GM21367 (cell line): ENCODE measurements at regions not wholly inside any gene's neighbourhood (a gene's known extent, or its start where the extent isn't known, plus 50 kb on each side); places are given as distances from the start of the nearest gene placed in this dataset.

Source experiments
- ATAC-seq: cut with Tn5 transposase; IDR thresholded peaks from one replicate; pipeline ENCODE4 v1.9.1; 2021; ENCODE audit not compliant: unreplicated experiment

DNA sequence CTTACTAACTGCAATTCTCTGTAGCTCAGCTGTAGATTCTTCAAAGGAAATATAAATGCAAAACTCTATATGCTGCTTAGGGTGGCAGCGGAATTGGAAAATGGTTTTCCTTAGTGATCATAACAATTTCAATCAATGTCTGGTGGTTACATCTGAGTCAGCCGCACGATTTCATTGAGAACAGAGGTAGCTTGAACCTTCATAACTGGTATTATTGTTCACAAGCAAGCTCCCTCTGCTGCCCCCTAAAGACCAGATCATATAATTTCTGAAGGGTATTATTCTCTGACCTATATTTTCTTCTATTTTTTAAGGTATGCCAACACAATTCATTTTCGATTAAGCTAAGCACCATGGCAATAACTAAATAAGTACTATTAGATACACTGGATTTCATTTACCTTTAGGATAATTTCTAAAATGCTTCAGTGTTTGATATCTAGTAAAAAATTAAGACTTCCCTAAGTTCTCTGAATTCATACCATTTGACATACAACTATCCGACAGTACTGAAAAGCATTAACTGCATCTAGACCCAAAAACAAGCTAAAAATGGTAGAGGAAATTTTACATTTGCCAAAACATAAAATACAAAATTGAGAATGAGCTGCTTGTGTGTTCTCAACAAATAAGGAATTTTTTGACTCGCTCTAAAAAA, 181.1 kb upstream of the SPEF2 start:
- ATAC-seq, result peak; percentile 53

DNA sequence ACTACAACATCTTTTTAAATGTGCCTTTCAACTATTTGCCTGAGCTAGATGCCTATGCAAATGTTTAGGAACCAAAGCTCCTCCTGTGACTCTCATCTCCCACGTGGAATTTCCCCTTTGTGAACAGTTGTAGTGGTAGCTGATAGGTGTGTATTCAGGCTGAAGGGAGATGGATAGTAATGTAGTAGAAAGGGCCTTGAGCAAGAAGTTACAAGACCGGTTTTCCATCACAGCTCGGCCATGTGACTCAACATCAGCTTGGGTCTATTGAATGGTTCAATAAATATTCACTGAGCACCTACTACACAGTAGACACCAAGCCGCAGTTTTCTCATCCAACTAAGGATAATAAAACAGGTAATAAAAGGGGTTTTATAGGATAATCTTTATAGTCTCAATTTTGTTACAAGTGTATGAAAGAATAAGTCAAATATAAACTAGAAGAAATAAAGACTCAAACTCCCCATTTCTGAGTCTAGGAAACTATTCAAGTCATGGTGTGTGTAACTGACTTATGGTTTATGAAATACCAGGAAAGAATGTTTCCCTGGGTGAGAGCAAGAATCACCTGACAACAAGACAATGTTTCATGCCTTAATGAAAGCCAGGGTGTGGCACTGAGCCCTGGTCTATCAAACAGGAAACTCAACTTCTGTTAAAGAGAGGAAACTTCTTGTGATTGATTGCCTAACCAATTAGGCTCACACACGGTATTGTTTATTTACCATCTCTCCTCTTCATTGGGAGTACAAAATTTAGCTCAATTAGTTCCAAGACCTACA, 187.1 kb upstream of the SPEF2 start:
- ATAC-seq, result no peak

DNA sequence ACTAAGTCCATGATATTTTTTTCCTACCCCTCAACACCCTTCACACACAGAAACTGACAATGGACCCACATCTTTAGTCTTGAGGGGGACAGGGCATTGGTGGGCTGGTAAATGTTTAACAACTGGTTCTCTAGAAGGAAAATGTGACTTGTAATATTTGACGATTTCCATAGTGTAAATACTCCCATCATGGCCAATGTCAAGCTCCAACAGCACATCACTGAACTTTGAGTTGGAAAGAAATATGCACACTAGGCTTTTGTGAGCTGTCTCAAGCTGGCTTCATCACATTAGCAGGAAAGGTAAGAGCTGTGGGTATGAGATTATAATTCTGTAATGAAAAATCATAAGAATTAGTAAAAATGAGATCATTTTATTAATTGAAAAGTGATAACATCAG, 189.9 kb upstream of the PRLR start:
- ATAC-seq, result no peak

GRCh38 chr5:35417040-35417439, 186.8 kb upstream of the PRLR start:
- no peak for ATAC-seq

DNA sequence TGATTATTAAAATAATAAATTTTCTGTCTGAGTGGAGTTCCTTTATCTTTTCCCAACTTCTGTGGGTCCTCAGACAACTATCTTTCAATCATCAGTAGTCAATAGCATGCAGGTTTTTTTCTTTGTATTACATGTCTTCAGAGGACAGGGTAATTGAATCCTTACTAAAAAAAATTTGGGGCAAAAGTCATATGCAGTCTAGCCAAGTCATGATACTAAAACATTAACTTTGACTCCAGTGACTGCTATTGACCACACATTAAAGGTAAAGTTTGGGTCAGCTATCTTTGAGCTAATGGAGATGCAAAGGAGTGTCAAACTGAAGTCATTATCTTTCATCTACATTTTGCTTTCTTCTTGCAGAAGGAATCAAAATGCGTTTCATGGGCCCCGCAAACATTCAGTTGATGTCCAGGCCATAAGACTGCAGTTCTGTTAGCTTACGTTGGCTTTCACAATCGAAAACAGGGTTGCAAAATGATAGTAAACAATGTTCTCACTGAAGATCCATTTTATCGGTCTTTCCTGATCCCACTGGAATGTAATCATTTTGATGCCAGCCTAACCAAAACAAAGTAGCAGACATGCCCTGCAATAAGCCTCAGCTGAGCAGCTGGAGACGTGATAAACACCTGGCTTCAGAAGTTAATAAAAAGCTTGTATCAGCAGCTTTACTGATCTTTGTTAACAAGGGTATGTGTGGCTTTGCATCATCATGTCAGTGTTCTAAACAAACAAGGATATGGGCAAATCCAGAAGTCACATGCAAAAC, 186.1 kb upstream of the PRLR start:
- no peak for ATAC-seq

- no peak for ATAC-seq
These were observed 185.0 kb upstream of the PRLR start for GRCh38 chr5:35415309-35415708.

DNA sequence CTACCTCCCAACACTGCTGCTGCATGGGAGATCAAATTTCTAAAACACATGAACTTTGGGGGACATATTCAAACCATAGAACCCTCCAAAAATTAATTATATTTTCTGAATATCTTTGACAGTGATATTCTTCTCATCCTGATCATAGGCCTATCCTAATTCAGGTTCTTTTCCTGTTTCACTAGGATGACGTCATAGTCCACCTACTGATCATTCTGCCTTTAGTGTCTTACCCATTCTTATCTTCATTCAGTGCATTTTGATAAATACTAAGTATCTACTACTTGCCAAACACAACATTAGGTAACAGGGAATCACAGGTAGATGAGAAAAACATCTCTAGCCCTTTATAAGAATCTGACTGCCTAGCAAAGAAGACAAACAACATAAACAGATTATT, 179.1 kb upstream of the PRLR start:
- no peak for ATAC-seq

DNA sequence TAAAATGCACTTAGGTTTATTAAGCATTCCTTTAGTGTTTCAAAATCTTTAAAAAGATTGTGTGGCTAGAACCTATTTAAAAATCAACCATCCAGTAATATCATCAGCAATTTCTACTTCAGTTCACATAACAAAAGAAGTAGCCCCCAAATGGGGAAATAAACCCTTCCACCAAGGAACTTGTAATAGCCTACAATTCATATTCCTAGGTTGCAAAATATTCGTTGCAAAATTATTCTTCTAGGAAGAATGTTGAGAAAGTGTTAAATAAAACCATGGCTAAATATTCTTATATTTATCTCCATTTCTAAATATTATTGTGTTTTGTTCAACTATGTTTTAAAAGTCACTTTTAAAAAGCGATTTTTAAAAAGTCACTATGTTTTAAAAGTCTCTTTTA, 177.9 kb upstream of the PRLR start:
- ATAC-seq, result no peak

DNA sequence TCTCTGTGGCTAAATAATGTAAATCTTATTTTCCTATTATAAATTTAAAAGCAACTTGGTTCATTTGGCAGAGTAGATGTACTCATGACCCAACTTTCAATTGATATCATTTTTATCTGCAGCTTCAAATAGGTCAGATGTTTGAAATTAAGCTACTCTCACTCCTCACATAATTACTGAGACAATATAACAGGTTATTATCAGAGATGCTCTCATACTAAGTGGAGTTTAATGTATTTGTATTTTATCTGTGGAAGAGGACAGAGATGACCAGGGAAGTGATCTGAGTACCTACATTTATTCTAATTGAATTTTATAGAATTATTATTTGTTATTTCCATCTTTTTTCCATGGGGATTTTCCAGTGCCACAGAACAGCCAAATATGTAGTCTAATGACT, 177.4 kb upstream of the PRLR start:
- no peak for ATAC-seq

- no peak for ATAC-seq
These were observed 175.7 kb upstream of the PRLR start for GRCh38 chr5:35405938-35406337.

DNA sequence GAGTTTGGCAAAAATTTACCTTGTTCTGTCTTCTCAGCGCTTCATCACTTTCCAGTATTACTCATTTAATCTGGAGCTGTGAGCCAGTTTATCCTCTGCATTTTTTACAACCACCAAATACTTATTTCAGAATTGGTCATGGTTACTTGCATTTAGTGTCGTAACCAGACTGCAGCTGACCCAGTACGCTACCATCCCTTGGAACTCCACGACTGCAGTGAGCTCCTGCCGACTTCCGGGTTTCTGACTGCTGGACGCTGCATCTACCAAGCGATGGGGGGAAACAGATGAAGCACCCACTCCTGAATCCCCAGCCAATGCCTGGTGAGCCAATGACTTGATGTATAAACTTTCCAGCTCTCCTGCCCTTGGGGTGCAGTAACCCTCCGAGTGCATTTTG, 174.4 kb upstream of the PRLR start:
- no peak for ATAC-seq

- ATAC-seq, result no peak
These were observed 163.6 kb upstream of the PRLR start for GRCh38 chr5:35393901-35394300.

DNA sequence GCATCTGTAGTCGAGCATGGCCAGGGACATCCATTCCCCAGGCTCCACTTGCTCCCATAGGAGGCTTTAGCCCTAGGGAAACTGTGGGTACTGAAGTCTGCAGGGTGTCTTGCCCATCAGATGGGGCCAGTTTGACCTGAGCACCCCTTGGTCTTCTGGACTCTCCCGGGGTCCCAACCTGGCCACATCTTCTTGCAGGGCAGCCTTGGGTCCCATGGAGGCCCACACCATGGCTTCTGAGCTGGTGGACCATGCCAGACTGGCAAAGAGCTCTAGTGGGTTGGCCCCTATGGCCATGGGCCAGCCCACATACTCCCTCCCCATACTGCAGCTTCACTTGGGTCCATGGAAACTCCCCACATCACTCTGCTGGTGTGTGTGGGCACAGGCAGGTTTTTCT, 154.4 kb upstream of the PRLR start:
- ATAC-seq, result no peak

- no peak for ATAC-seq
These were observed 152.8 kb upstream of the PRLR start for GRCh38 chr5:35383041-35383440.

GRCh38 chr5:35377653-35378052, 147.4 kb upstream of the PRLR start:
- no peak for ATAC-seq

DNA sequence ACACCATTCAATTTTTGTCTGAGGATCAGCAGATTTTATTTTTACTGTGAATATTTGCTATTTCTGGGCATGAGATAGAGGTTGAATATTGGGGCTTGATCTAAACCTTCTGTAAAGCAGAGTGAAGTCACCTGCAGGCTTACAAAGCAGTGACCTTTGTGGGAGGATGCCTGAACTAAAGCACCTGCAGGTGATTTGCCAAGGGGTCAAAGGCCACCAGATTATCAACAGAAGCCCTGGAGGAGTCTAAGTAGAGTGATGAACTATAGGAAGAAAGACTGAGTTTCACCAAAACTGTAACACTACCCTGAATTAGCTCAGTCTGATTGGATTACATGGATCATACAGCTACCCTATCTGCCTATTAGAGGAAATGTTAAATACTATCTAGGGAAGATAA, 144.3 kb upstream of the PRLR start:
- ATAC-seq, result no peak

GRCh38 chr5:35373249-35373648, 143.0 kb upstream of the PRLR start:
- no peak for ATAC-seq

DNA sequence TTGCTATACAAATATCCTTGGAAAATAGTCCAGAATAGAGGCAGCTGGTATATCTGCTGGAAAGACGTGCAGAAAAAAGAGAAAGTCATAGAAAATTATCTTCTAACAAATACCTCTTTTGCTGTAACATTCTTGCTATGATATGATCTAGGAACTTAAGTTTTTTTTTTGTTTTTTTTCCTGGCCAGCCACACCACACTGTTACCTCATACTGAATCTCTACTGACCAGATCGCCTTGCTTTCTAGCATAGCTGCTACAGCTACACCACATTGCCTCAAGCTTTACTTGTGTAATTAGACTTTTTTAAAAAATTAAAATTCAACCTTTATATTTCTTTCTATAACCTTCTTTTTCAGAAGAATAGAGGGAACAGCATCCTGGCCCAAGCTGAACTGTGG, 142.2 kb upstream of the PRLR start:
- ATAC-seq, result no peak

GRCh38 chr5:35371951-35372426, 141.7 kb upstream of the PRLR start:
- ATAC-seq, result no peak

- no peak for ATAC-seq
These were observed 140.6 kb upstream of the PRLR start for GRCh38 chr5:35370871-35371270.

DNA sequence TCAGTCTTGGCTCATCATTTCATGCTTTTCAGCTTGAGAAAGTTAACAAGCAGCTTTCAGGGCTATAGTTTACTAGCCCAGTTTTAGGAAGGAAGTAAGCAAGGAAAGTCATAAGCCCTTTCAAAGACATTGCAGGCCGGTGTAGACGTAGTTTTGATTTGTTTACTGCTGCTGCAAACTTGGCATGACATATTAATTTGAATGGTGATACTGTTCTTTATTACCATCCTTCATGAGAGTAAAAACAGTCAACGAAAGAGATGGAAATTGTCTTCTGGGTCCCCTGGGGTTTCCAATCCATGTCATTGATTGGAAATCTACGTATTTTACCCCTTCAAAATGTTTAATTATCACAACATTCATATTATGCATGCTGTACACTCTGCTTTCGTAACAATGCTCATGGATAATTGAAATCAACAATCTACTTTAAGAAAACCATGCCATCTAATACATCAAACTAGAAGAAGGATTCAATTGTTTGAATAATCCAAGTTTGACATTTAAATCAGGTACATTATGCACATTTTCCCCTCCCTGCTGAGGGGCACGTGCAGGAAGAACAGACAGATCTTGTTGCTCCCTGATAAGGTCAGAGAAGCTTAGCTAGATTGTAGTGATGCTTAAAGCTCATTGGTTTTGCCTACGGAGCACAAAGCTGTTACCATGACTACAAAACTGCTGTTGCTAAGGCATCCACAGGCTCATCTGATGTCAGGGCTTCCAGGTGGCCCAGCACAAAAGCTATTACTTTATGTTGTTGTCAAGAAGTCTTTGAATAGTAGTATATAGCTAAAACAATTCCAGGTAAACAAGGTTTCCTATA, 139.9 kb upstream of the PRLR start:
- ATAC-seq, result no peak
